ENCODE measurements at regions not wholly inside any gene's neighbourhood (a gene's known extent, or its start where the extent isn't known, plus 50 kb on each side); places are given as distances from the start of the nearest gene placed in this dataset.

DNA sequence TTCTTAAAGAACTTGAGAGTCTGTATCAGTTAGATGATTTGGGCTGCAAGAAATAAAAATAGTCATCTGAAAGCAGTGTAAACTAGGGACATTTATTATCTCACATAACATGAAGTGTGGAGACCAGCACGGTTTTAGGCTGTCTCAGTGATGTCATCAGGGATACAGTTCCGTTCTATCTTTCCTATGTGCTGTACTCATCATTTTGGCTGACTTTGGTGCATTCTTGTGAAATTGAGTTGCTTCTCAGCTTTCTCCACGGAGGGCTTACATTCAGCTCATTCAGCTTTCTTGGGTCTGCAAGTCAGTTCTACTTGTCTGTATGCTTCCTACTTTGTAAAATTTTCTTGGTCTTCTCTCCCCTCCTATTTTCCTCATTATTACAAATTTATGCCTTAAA lies 51.8 kb upstream of the LIN7C start:
- Histone ChIP-seq H4K20me1 (ENCODE audit: control insufficient read depth, insufficient read depth, low read length, poor library complexity, severe bottlenecking) (no peaks in the 10 kb centered on the region), H3K27me3 (replicated peaks in 1 of 4; ENCODE audit: control extremely low read depth in 1 of 4, control insufficient read depth in 3 of 4, insufficient read depth in 4 of 4, low read length in 3 of 4) (no peaks in the 10 kb centered on the region), H2AFZ (ENCODE audit: insufficient read depth, low read depth, low read length, poor library complexity, severe bottlenecking) (no peak overlapping the region), H3K9me3 (ENCODE audit: control extremely low read depth in 1 of 3, control insufficient read depth in 2 of 3, insufficient read depth in 1 of 3, low read length in 2 of 3) (no peaks in the 10 kb centered on the region), H3K27ac (ENCODE audit: low read length in 2 of 2) (no peak overlapping the region), H3K9ac (ENCODE audit: low read length) (no peak overlapping the region), H3K79me2 (ENCODE audit: control insufficient read depth, insufficient read depth, low read length) (no peaks in the 10 kb centered on the region), H3K4me3 (ENCODE audit: control extremely low read depth in 1 of 5, extremely low read depth in 1 of 5, insufficient read depth in 1 of 5, low read depth in 2 of 5, low read length in 4 of 5) (no peak overlapping the region), H3K36me3 (replicated peaks in 1 of 2; ENCODE audit: control extremely low read depth in 1 of 2, control insufficient read depth in 1 of 2, extremely low read depth in 1 of 2, insufficient read depth in 2 of 2, low read length in 1 of 2) (no peaks in the 10 kb centered on the region), H3K4me1 (ENCODE audit: control insufficient read depth in 2 of 2, insufficient read depth in 2 of 2, low read length in 2 of 2) (no peaks in the 10 kb centered on the region), H3K4me2 (replicated peaks; ENCODE audit: low read depth, low read length, poor library complexity, severe bottlenecking) (no peak overlapping the region)
- ChIA-PET POLR2A (no interaction called here), CTCF (no interaction called here)
- H3K27ac Mint-ChIP-seq = no peak overlapping the region
- no peak for ATAC-seq (ENCODE audit: low read depth)
- H3K27me3 Mint-ChIP-seq = peaks cover 4% of the 10 kb centered on the region
- no peak for TF ChIP-seq EZH2 (IDR thresholded peaks at IDR 0.05; ENCODE audit: borderline replicate concordance, insufficient read depth, low read depth, low read length, poor library complexity, severe bottlenecking)
- TF ChIP-seq, protein P1, sequence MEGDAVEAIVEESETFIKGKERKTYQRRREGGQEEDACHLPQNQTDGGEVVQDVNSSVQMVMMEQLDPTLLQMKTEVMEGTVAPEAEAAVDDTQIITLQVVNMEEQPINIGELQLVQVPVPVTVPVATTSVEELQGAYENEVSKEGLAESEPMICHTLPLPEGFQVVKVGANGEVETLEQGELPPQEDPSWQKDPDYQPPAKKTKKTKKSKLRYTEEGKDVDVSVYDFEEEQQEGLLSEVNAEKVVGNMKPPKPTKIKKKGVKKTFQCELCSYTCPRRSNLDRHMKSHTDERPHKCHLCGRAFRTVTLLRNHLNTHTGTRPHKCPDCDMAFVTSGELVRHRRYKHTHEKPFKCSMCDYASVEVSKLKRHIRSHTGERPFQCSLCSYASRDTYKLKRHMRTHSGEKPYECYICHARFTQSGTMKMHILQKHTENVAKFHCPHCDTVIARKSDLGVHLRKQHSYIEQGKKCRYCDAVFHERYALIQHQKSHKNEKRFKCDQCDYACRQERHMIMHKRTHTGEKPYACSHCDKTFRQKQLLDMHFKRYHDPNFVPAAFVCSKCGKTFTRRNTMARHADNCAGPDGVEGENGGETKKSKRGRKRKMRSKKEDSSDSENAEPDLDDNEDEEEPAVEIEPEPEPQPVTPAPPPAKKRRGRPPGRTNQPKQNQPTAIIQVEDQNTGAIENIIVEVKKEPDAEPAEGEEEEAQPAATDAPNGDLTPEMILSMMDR (IDR thresholded peaks at IDR 0.05) = no peak
- WGBS (ENCODE audit: insufficient coverage) = 77% methylated on average over 2 of the region's 3 CpGs
- DNase-seq = no peak
- H3K9me3 Mint-ChIP-seq (ENCODE audit: insufficient read depth) = no peaks in the 10 kb centered on the region
- intact Hi-C loops (cut with micrococcal nuclease) = no loop called here
- H3K4me1 Mint-ChIP-seq = no peaks in the 10 kb centered on the region
- no peak overlapping the region for H3K4me3 Mint-ChIP-seq

DNA sequence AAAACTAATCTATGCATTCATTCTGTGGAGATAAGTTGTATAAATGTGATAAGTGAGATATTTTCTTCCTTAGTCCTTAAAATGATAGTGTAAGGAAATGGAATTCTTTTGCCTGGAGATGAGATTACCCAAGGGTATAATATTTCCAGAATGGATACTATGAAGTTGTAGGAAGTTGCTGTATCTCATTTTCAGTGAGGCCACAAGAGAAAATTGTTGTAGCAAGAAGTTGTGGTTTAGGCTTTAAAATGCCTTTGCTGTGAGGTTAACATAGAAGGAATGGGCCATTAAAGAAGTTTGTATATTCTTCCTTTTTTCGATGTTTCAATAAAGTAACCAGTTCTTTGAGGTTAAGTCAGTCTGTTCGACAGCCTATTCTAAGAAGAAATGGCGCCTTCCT lies 50.7 kb upstream of the LIN7C start:
- no peak for TF ChIP-seq EZH2 (IDR thresholded peaks at IDR 0.05; ENCODE audit: borderline replicate concordance, insufficient read depth, low read depth, low read length, poor library complexity, severe bottlenecking)
- TF ChIP-seq, protein P1 (IDR thresholded peaks at IDR 0.05) = no peak
- DNase-seq = no peak
- H3K4me2 ChIP-seq (replicated peaks; ENCODE audit: low read depth, low read length, poor library complexity, severe bottlenecking) = no peak overlapping the region
- H4K20me1 ChIP-seq (ENCODE audit: control insufficient read depth, insufficient read depth, low read length, poor library complexity, severe bottlenecking) = no peaks in the 10 kb centered on the region
- peaks cover 8% of the 10 kb centered on the region for H3K27me3 Mint-ChIP-seq
- CTCF ChIA-PET = no interaction called here
- H3K4me1 ChIP-seq (ENCODE audit: control insufficient read depth in 2 of 2, insufficient read depth in 2 of 2, low read length in 2 of 2) = no peaks in the 10 kb centered on the region
- no peak overlapping the region for H3K27ac Mint-ChIP-seq
- no peak overlapping the region for H2AFZ ChIP-seq (ENCODE audit: insufficient read depth, low read depth, low read length, poor library complexity, severe bottlenecking)
- H3K4me3 Mint-ChIP-seq = no peak overlapping the region
- no peaks in the 10 kb centered on the region for H3K27me3 ChIP-seq (replicated peaks in 1 of 4; ENCODE audit: control extremely low read depth in 1 of 4, control insufficient read depth in 3 of 4, insufficient read depth in 4 of 4, low read length in 3 of 4)
- POLR2A ChIA-PET = no interaction called here
- no peak for ATAC-seq (ENCODE audit: low read depth)
- H3K79me2 ChIP-seq (ENCODE audit: control insufficient read depth, insufficient read depth, low read length) = no peaks in the 10 kb centered on the region
- no CpG with 5 or more reads among the region's 3 CpGs for WGBS (ENCODE audit: insufficient coverage)
- no peak overlapping the region for H3K4me3 ChIP-seq (ENCODE audit: control extremely low read depth in 1 of 5, extremely low read depth in 1 of 5, insufficient read depth in 1 of 5, low read depth in 2 of 5, low read length in 4 of 5)
- intact Hi-C loops (cut with micrococcal nuclease) = no loop called here
- no peaks in the 10 kb centered on the region for H3K9me3 Mint-ChIP-seq (ENCODE audit: insufficient read depth)
- H3K36me3 ChIP-seq (replicated peaks in 1 of 2; ENCODE audit: control extremely low read depth in 1 of 2, control insufficient read depth in 1 of 2, extremely low read depth in 1 of 2, insufficient read depth in 2 of 2, low read length in 1 of 2) = no peaks in the 10 kb centered on the region
- H3K27ac ChIP-seq (ENCODE audit: low read length in 2 of 2) = no peak overlapping the region
- no peak overlapping the region for H3K9ac ChIP-seq (ENCODE audit: low read length)
- no peaks in the 10 kb centered on the region for H3K9me3 ChIP-seq (ENCODE audit: control extremely low read depth in 1 of 3, control insufficient read depth in 2 of 3, insufficient read depth in 1 of 3, low read length in 2 of 3)
- no peaks in the 10 kb centered on the region for H3K4me1 Mint-ChIP-seq

Data from B cell (primary cell).